ENCODE measurements at regions not wholly inside any gene's neighbourhood (a gene's known extent, or its start where the extent isn't known, plus 50 kb on each side); places are given as distances from the start of the nearest gene placed in this dataset.

GRCh38 chr6:26271668-26272024, 93.4 kb upstream of the BTN3A2 start:
- intact Hi-C loops (cut with DNase I) = loop anchor here in 5 of 10 donors (5.0 to 10.0 kb wide), 5 partner anchors 34 to 247 kb away; a partner anchor contains a TSS
- 0 to 2% (median 2%) methylated on average over 9 of the region's 9 CpGs for WGBS, 4 donors
- H3K27me3 ChIP-seq = peaks cover 0 to 78% (median 24%) of the 10 kb centered on the region in 9 donors

GRCh38 chr6:26272171-26272637, 92.8 kb upstream of the BTN3A2 start:
- TF ChIP-seq POLR2A (IDR thresholded peaks at IDR 0.05) = no peak
- TF ChIP-seq, protein P1, sequence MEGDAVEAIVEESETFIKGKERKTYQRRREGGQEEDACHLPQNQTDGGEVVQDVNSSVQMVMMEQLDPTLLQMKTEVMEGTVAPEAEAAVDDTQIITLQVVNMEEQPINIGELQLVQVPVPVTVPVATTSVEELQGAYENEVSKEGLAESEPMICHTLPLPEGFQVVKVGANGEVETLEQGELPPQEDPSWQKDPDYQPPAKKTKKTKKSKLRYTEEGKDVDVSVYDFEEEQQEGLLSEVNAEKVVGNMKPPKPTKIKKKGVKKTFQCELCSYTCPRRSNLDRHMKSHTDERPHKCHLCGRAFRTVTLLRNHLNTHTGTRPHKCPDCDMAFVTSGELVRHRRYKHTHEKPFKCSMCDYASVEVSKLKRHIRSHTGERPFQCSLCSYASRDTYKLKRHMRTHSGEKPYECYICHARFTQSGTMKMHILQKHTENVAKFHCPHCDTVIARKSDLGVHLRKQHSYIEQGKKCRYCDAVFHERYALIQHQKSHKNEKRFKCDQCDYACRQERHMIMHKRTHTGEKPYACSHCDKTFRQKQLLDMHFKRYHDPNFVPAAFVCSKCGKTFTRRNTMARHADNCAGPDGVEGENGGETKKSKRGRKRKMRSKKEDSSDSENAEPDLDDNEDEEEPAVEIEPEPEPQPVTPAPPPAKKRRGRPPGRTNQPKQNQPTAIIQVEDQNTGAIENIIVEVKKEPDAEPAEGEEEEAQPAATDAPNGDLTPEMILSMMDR (IDR thresholded peaks at IDR 0.05) = no peak
- intact Hi-C loops (cut with DNase I) = loop anchor here in 5 of 10 donors (5.0 to 10.0 kb wide), 5 partner anchors 35 to 247 kb away; a partner anchor contains a TSS
- H3K27ac ChIP-seq = peak overlapping the region in 11 of 12 donors; percentile 21 to 84 (median 70)
- peak in 2 of 4 donors; percentile 26 to 39 for ATAC-seq
- WGBS, 4 donors = 2 to 4% (median 3%) methylated on average over 23 to 31 of the region's 31 CpGs
- H3K36me3 ChIP-seq = no peaks in the 10 kb centered on the region
- H3K4me3 ChIP-seq = peak overlapping the region; percentile 6 to 66 (median 50)
- no peaks in the 10 kb centered on the region for H3K9me3 ChIP-seq
- H3K4me1 ChIP-seq = peaks cover 0 to 28% (median 12%) of the 10 kb centered on the region in 12 donors
- peaks cover 0 to 78% (median 24%) of the 10 kb centered on the region in 9 donors for H3K27me3 ChIP-seq
- DNase-seq = peak in 3 of 5 donors; percentile 32 to 72 (median 38)

More at GRCh38 chr6:26271668-26272024, 93.4 kb upstream of the BTN3A2 start:
- Histone ChIP-seq H3K27ac (peak overlapping the region in 10 of 12 donors; percentile 14 to 84 (median 72)), H3K4me3 (peak overlapping the region; percentile 6 to 66 (median 50)), H3K9me3 (no peaks in the 10 kb centered on the region), H3K36me3 (no peaks in the 10 kb centered on the region), H3K4me1 (peaks cover 0 to 28% (median 12%) of the 10 kb centered on the region in 12 donors)
- no peak for DNase-seq
- ATAC-seq = peak in 1 of 4 donors; percentile 2
- no peak for TF ChIP-seq POLR2A (IDR thresholded peaks at IDR 0.05)
- TF ChIP-seq, protein P1 (IDR thresholded peaks at IDR 0.05) = no peak

- no peaks in the 10 kb centered on the region for H3K36me3 ChIP-seq
- intact Hi-C loops (cut with DNase I) = loop anchor here in 5 of 10 donors (5.0 to 10.0 kb wide), 5 partner anchors 37 to 249 kb away; a partner anchor contains a TSS
- 7 to 12% (median 10%) methylated on average over 21 of the region's 21 CpGs for WGBS, 4 donors
- H3K27me3 ChIP-seq = peaks cover 0 to 70% (median 24%) of the 10 kb centered on the region in 9 donors
- H3K27ac ChIP-seq = peak overlapping the region in 11 of 12 donors; percentile 60 to 94 (median 78)
- no peak for ATAC-seq
- peak overlapping the region in 11 of 12 donors; percentile 24 to 66 (median 52) for H3K4me3 ChIP-seq
- DNase-seq = no peak
- H3K9me3 ChIP-seq = no peaks in the 10 kb centered on the region
- peaks cover 0 to 28% (median 12%) of the 10 kb centered on the region in 12 donors for H3K4me1 ChIP-seq
- TF ChIP-seq, protein P1 (IDR thresholded peaks at IDR 0.05) = no peak
- TF ChIP-seq POLR2A (IDR thresholded peaks at IDR 0.05) = no peak
These were observed 91.1 kb upstream of the BTN3A2 start for GRCh38 chr6:26273673-26274588.

GRCh38 chr6:26275663-26276062, 89.3 kb upstream of the BTN3A2 start:
- intact Hi-C loops (cut with DNase I) = loop anchor here in 5 of 10 donors (5.0 to 10.0 kb wide), 5 partner anchors 33 to 251 kb away; a partner anchor contains a TSS
- H3K9me3 ChIP-seq = no peaks in the 10 kb centered on the region
- ATAC-seq (no peak), DNase-seq (no peak)
- TF ChIP-seq POLR2A (IDR thresholded peaks at IDR 0.05) = no peak
- TF ChIP-seq, protein P1 (IDR thresholded peaks at IDR 0.05) = no peak
- 63 to 77% (median 71%) methylated on average over 2 of the region's 2 CpGs for WGBS, 4 donors
- no peak overlapping the region for H3K27ac ChIP-seq
- peaks cover 0 to 3% (median 1%) of the 10 kb centered on the region in 9 donors for H3K36me3 ChIP-seq
- peaks cover 0 to 53% (median 20%) of the 10 kb centered on the region in 9 donors for H3K27me3 ChIP-seq
- H3K4me3 ChIP-seq = no peak overlapping the region
- peaks cover 0 to 27% (median 12%) of the 10 kb centered on the region in 12 donors for H3K4me1 ChIP-seq
